SJSA1 (cell line): ENCODE measurements at regions not wholly inside any gene's neighbourhood (a gene's known extent, or its start where the extent isn't known, plus 50 kb on each side); places are given as distances from the start of the nearest gene placed in this dataset.

ENCODE experiments used
- DNase-seq, 2 experiments: peaks; one replicate each; pipeline ENCODE4 v3.0.0-alpha.2; 2015 to 2020; ENCODE audit warnings: low spot score in 2 of 2, low read depth in 1 of 2
- H3K27ac ChIP-seq: fragments of 250-450 bp; sonication (Bioruptor Pico); 2 replicates; pipeline ENCODE4 v1.5.1; 2020; ENCODE audit warnings: mild to moderate bottlenecking, moderate library complexity
- H3K27me3 ChIP-seq: fragments of 250-450 bp; sonication (Bioruptor Pico); replicated peaks from 2 replicates; pipeline ENCODE4 v1.5.1; 2020; ENCODE audit warnings: mild to moderate bottlenecking, moderate library complexity
- H3K36me3 ChIP-seq: fragments of 250-450 bp; sonication (Bioruptor Pico); 2 replicates; pipeline ENCODE4 v1.5.1; 2020; ENCODE audit warnings: mild to moderate bottlenecking
- H3K4me1 ChIP-seq: fragments of 250-450 bp; sonication (Bioruptor Pico); replicated peaks from 2 replicates; pipeline ENCODE4 v1.6.1; 2021; ENCODE audit warnings: mild to moderate bottlenecking
- H3K4me3 ChIP-seq: fragments of 250-450 bp; sonication (Bioruptor Pico); 2 replicates; pipeline ENCODE4 v1.5.1; 2020; ENCODE audit warnings: mild to moderate bottlenecking
- H3K9me3 ChIP-seq: fragments of 250-450 bp; sonication (Bioruptor Pico); replicated peaks from 2 replicates; pipeline ENCODE4 v1.5.1; 2020; ENCODE audit warnings: mild to moderate bottlenecking

DNA sequence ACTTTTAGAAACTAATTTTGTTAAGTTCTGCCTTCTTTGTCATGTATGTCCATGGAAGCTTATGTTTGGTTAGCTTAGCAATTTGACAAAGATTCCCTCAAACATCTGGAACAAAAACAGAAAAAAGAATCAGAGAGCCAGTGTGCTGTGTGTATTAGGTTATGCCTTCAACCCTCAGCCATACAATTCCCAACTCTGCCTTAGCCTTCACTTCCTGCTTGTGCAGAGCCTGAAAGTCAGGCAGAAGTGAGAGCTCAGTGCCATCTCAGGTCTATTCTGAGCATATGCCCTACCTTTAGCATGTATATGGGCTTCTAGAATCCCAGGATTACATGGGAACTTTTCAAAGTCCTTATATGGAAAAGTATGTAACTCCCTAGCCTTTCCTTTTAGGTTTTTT lies 58.2 kb upstream of the STOX2 start:
- H3K36me3 ChIP-seq, result no peaks in the 10 kb centered on the region
- no peaks in the 10 kb centered on the region for H3K27me3 ChIP-seq
- no peaks in the 10 kb centered on the region for H3K4me1 ChIP-seq
- no peak for DNase-seq
- no peak overlapping the region for H3K4me3 ChIP-seq
- no peak overlapping the region for H3K27ac ChIP-seq
- H3K9me3 ChIP-seq, result no peaks in the 10 kb centered on the region

DNA sequence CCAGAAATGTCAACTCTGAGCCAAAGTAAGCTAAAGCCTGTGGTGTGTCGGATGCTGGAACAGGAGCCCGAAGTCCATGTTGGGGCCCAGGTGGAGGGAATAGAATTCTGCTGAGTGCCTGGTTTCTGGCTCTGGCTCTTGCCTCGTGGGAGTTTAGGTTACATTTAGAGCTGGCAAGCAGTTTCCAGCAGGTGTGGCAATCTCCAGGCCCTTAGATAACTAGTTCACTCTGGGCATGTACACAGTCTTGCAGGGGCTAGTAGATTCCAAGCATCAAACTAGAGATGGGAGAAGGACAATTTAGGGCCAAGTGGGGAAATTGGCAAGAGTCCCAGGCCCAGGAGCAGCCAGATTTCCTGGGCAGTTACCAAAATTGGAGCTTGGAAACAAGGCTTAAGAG lies 56.3 kb upstream of the STOX2 start:
- Histone ChIP-seq H3K4me3 (no peak overlapping the region), H3K4me1 (no peaks in the 10 kb centered on the region), H3K27ac (no peak overlapping the region), H3K36me3 (no peaks in the 10 kb centered on the region), H3K27me3 (no peaks in the 10 kb centered on the region), H3K9me3 (no peaks in the 10 kb centered on the region)
- DNase-seq, result no peak

DNA sequence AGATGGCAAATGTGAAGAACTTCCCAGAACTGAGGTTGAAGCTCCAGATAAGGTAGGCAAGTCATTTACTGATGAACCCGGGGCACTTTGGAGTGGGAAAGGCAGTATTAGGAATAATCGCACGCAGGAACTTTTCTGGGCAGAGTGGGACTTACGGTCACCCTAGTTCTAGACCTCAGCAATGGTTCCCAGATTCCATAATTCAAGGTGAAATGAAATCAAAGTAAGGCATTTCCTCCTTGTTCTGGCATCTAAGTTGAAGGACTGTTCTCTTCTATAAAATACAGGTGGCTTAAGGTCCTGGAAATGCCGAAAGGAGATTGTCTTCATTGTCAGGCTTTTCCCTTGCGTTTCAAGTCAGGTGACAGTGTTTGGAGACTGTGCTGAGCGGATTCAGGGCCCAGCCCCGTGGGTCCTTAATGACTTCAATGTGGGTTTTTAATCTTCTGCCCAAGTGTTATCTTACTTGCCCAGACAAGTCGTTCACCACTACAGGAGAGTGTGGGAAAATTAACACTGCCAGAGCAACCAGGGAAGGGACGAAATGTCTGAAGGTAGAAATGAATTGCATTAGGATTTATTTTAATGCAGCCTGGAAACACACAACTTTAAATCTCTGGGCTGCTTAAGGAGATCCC lies 52.1 kb upstream of the STOX2 start:
- DNase-seq, result no peak
- Histone ChIP-seq H3K36me3 (no peaks in the 10 kb centered on the region), H3K9me3 (no peaks in the 10 kb centered on the region), H3K27me3 (peaks cover 2% of the 10 kb centered on the region; the same call in 1 of the 2 replicates), H3K27ac (no peak overlapping the region), H3K4me1 (no peaks in the 10 kb centered on the region), H3K4me3 (no peak overlapping the region)

DNA sequence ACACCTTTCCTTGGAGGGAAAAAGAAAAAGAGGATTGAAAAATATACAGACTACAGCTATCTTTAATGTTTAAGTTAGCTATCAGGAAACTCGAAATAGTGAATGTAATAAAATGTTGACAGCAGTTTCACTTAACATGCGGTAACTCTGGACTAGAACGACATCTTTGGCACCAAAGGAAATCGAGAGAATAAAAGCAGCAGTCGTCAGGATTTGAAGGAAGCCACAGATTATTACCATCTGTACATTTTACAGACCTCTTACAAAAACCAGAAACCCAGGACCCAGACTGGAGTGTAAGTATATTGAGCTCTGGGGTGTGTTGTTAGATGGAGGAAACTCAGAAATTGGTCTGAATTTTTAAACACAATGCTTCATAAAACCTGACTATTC lies 51.6 kb upstream of the STOX2 start:
- Histone ChIP-seq H3K27me3 (peaks cover 2% of the 10 kb centered on the region; the same call in 1 of the 2 replicates), H3K9me3 (no peaks in the 10 kb centered on the region), H3K4me3 (no peak overlapping the region), H3K4me1 (no peaks in the 10 kb centered on the region), H3K36me3 (no peaks in the 10 kb centered on the region), H3K27ac (no peak overlapping the region)
- no peak for DNase-seq
